HG02970 (cell line): ENCODE measurements at regions not wholly inside any gene's neighbourhood (a gene's known extent, or its start where the extent isn't known, plus 50 kb on each side); places are given as distances from the start of the nearest gene placed in this dataset.
"Not testable (repeated sequence)": the region's sequence is repeated elsewhere in the genome, so short reads cannot be mapped to it uniquely, and the experiment has no call there.

Experiments used
- ATAC-seq: cut with Tn5 transposase; IDR thresholded peaks from one replicate; pipeline ENCODE4 v1.9.1; 2021; ENCODE audit warnings: mild to moderate bottlenecking, moderate library complexity, moderate number of reproducible peaks; ENCODE audit not compliant: unreplicated experiment, low FRiP score

GRCh38 chr11:38601371-38601770 is 2003.3 kb upstream of the RAG2 start:
- ATAC-seq = not testable (repeated sequence)

DNA sequence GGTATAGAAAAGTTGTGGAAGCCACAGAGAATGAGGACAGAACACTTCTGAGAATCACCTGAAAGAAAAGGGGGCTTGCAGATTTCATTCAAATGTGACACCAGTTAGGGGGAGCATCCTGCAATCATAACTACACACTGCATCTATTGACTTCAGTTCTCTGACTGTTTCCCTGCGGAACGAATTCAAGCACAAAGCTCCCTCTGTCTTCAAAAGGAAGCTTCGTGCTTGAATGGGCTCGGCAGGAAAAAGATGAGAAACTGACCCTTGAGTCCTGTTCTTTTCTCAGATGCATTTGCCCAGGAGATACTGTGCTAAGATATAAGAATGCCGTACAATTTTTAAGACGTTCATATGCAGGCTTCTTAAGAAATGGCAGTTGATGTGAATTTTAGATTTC is 2000.4 kb upstream of the RAG2 start:
- ATAC-seq = no peak

- ATAC-seq = not testable (repeated sequence)
These were observed 1997.5 kb upstream of the RAG2 start for GRCh38 chr11:38595359-38596016.

DNA sequence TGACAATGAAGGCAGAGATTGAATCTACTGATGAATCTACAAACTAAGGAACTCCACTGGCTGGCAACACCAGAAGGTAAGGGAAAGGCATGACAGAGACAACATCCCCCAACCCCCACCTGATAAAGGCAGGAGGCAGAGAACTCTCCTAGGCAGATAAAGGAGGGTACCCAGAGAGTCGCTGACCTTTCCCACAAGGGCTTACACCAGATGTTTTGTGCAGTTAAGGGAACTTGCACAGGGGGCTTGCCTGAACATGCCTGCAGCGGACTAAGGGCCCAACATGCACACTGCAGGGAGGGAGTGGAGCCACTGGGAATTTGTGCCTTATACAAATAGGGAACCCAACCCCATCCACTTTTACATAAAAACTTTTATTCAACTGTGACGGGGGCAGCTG is 1996.9 kb upstream of the RAG2 start:
- no peak for ATAC-seq

GRCh38 chr11:38593649-38594048 is 1995.6 kb upstream of the RAG2 start:
- no peak for ATAC-seq

- ATAC-seq = no peak
These were observed 1984.7 kb upstream of the RAG2 start for GRCh38 chr11:38582756-38583155.

GRCh38 chr11:38582151-38582550 is 1984.1 kb upstream of the RAG2 start:
- ATAC-seq = no peak

GRCh38 chr11:38577769-38578168 is 1979.7 kb upstream of the RAG2 start:
- no peak for ATAC-seq

- no peak for ATAC-seq
These were observed 1964.5 kb upstream of the RAG2 start for GRCh38 chr11:38562562-38562961.

- ATAC-seq = no peak
These were observed 1955.1 kb upstream of the RAG2 start for GRCh38 chr11:38553148-38553547.

DNA sequence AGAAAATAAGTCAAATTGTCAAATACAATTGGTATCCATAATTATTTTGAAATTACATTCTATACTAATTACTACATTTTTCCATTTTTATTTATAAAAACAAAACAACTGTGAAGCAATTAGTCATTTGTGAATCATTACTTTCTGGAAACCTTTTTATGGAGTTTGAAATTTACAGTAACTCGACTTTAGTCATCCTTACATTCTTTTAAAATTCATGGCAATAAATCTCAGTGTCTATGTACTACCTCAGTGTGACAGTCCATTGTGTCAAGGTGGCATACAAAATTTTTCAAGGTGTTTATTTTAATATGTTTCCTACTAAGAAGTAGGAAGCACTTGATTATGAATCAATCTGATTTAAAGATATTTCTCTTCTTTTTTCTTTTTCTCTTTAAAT is 1949.4 kb upstream of the RAG2 start:
- no peak for ATAC-seq

- no peak for ATAC-seq
These were observed 1946.0 kb upstream of the RAG2 start for GRCh38 chr11:38543986-38544385.

DNA sequence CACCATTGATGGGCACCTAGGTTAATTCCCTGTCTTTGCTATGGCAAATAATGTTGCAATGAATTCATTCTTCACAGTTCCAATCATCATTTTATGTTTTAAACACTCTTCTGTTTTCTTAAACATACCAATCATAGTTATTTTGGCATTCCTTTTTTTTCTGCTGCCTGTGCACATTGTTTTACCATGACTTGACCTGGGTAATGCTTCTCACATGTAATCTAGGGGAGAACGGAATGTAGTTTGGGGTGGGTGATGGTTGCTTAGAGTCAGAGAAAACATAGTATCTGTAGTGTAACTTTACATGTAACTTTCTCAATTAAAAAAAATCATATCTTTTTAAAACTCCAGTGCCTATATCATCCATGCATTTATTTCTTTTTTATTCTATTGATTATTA is 1945.3 kb upstream of the RAG2 start:
- ATAC-seq = no peak

DNA sequence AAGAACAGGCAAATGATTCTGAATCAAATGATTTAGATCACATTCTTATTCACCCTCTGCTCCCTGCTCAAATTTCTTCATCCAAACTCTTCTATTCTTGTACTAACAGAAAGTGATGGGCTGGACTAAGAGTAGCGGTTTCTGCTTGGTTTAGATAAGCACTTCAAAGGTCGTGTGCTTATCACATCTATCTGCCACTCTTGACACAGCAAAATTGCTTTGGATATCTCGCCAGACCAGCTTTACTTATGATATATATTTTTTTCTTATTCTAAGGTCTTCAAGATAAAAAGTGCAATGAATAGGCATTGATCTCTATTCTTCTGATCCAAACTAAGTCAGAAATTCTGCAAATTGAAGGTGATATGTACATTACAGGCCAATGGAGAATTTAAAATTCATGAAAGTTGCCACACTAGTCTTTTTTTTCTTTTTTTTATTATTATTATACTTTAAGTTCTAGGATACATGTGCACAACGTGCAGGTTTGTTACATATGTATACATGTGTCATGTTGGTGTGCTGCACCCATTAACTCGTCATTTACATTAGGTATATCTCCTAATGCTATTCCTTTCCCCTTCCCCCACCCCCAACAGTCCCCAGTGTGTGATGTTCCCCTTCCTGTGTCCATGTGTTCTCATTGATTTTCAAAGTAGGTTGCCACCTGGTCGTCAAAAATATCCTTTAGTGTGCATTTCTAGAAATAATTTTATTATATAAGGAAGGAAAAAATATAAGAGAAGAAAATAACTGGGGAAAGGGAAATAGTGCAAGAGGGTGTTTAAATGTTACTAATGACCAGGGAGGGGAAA is 1941.0 kb upstream of the RAG2 start:
- no peak for ATAC-seq

DNA sequence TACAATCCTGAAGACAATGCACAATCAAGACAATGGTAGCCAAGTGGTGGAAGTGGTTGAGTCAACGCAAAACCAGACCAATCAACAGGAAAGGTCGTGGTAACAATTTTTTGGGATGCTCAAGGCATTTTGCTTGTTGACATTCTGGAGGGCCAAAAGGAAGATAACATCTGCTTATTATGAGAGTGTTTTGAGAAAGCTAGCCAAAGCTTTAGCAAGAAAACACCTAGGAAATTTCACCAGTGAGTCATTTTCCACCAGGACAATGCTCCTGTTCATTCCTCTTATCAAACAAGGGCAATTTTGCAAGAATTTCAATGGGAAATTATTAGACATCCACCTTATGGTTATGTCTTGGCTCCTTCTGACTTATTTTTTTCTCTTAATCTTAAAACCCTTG is 1932.2 kb upstream of the RAG2 start:
- ATAC-seq = no peak

- no peak for ATAC-seq
These were observed 1926.9 kb upstream of the RAG2 start for GRCh38 chr11:38524945-38525344.

DNA sequence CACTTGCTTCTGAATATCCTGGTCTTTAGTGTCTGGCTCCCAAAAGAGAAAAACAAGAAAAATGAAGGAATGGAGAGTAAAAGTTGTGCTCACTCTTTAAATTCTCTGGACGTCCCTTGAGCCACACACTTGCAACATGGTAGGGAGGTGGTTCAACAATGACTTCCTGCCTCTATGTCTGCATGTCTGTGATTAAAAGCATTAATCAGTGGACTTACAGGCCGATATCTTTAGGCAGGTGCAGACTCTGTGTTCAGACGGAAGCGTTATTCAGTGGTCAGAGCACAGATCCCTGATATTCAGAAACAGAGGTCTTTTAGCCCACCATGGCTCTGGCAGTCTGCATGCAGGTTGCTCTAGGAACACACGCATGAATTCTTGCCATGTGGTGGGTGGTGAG is 1920.0 kb upstream of the RAG2 start:
- ATAC-seq = no peak

GRCh38 chr11:38512830-38513229 is 1914.8 kb upstream of the RAG2 start:
- not testable (repeated sequence) for ATAC-seq

GRCh38 chr11:38510041-38510440 is 1912.0 kb upstream of the RAG2 start:
- no peak for ATAC-seq

GRCh38 chr11:38503876-38504275 is 1905.8 kb upstream of the RAG2 start:
- ATAC-seq = no peak

- no peak for ATAC-seq
These were observed 1900.7 kb upstream of the RAG2 start for GRCh38 chr11:38498721-38499120.

GRCh38 chr11:38491986-38492385 is 1894.0 kb upstream of the RAG2 start:
- no peak for ATAC-seq
